DMS53 (cell line): ENCODE measurements at regions not wholly inside any gene's neighbourhood (a gene's known extent, or its start where the extent isn't known, plus 50 kb on each side); places are given as distances from the start of the nearest gene placed in this dataset.

Source experiments
- DNase-seq: peaks from one replicate; lab custom pipeline; 2025; lab: John Stamatoyannopoulos, UW

- no peak for DNase-seq
Measured at GRCh38 chr12:125573271-125573670, 508.0 kb downstream of the AACS start.

GRCh38 chr12:125577334-125577733 is 512.1 kb downstream of the AACS start:
- no peak for DNase-seq

- no peak for DNase-seq
Measured at GRCh38 chr12:125579916-125580315, 514.7 kb downstream of the AACS start.

GRCh38 chr12:125583071-125583470 is 517.8 kb downstream of the AACS start:
- no peak for DNase-seq

DNA sequence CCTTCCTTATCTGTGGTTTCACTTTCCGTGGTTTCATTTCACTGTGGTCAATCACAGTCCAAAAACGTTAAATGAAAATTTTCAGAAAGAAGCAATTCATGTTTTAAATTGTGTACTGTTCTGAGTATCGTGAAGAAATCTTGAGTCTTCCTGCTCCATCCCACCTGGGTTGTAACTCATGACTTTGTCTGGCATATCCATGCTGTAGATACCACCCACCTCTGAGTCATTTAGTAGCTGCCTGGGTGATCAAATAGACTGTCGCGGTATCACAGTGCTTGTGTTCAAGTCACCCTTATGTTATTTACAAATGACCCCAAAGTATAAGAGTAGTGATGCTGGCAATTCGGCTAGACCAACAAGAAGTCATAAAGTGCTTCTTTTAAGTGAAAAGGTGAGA is 521.2 kb downstream of the AACS start:
- no peak for DNase-seq

- DNase-seq: no peak
Measured at GRCh38 chr12:125593269-125593668, 528.0 kb downstream of the AACS start.

GRCh38 chr12:125604976-125605375 is 539.7 kb downstream of the AACS start:
- no peak for DNase-seq

DNA sequence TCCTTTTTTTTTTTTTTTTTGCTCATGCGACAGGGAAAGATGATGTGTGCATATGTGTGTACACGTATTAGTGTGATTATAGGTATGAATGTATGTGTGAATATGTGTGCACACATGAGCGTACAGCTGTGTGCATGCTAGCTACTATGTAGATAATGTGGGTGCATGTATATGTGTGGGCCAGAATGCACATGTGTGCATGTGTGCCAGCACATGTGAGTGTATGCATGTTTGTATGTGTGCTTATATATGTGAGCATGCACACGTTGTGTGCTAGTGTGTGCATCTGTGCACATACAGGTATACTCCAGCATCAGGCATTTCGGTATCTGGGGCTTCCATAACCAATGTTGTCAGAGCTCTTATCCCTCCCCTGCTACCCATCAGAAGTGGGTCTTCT is 541.1 kb downstream of the AACS start:
- DNase-seq: no peak

DNA sequence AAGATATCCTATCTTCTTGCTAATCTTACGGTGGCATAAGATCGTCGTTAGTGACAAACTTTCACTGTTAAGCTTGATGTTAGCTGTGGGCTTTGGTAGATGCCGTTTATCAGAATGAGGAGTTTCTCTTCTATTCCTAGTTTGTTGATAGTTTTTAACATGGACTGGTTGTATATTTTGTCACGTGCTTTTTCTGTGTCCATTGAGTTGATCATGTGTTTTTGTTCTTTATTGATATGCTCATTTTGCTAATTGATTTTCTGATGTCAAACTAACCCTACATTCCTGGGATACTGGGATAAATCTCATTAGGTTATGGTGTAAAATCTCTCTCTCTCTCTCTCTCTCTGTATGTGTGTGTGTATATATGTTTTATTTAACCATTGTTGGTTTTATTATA is 545.1 kb downstream of the AACS start:
- no peak for DNase-seq

DNA sequence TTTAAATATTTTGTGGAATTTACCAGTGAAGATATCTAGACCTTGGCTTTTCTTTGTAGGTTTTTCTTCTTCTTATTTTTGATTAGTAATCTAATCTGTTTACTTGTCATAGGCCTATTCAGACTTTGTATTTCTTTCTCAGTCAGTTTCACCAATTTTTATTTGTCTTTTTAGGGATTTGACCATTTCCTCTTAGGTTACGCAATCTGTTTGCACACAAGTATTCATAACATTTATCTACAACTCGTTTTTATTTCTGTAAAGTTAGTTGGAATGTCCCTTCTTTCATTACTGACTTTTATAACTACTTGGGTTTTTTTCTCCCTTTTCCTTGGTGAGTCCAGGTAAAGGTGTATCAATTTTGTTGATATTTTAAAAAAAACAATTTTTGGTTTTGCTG is 545.7 kb downstream of the AACS start:
- DNase-seq: no peak

- no peak for DNase-seq
Measured at GRCh38 chr12:125614058-125614457, 548.8 kb downstream of the AACS start.

GRCh38 chr12:125619723-125620122 is 554.5 kb downstream of the AACS start:
- DNase-seq: no peak

- DNase-seq: no peak
Measured at GRCh38 chr12:125633686-125634085, 568.5 kb downstream of the AACS start.

GRCh38 chr12:125634813-125635212 is 569.6 kb downstream of the AACS start:
- DNase-seq: no peak

DNA sequence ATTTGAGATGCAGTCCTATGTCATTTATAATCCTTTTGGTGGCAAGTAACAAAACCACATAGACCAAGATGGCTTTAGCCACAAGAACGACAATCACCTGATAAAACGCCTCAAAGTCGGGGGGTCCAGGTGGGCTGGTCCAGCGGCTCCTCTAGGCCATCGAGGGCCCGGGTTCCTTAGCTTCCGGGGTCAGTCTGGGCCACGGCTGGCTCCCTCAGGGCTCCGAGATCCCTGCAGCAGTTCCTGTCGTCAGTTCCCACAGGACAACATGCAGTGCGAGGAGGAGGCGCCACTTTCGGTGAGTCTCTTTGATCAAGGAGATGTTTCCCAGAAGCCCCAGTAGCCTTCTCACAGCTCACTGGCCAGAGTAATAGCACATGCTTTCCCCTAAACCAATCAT is 574.6 kb downstream of the AACS start:
- no peak for DNase-seq

- no peak for DNase-seq
Measured at GRCh38 chr12:125643055-125643454, 577.8 kb downstream of the AACS start.

GRCh38 chr12:125645724-125646123 is 580.5 kb downstream of the AACS start:
- DNase-seq: no peak

GRCh38 chr12:125650587-125650986 is 585.4 kb downstream of the AACS start:
- DNase-seq: peak; percentile 3

GRCh38 chr12:125651625-125652024 is 586.4 kb downstream of the AACS start:
- no peak for DNase-seq

DNA sequence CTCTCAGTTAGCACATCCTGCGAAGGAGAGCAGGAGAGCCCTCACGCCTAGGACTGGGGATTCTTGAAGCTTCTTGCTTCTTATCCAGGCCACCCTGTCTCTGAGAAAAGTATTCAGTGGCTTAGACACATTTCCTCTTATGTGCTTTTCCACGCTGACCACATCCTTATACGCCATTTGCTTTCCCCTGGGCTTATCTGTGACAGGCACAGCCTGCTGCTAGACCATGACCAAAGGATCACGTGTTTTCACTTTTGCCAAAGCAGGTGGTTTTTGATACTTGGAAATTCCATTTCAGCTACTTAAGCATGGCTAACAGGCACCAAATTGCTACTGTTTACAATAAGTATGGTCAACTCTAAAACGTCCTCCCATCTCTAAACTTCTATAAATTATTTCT is 587.4 kb downstream of the AACS start:
- no peak for DNase-seq

- DNase-seq: no peak
Measured at GRCh38 chr12:125657681-125658080, 592.4 kb downstream of the AACS start.

DNA sequence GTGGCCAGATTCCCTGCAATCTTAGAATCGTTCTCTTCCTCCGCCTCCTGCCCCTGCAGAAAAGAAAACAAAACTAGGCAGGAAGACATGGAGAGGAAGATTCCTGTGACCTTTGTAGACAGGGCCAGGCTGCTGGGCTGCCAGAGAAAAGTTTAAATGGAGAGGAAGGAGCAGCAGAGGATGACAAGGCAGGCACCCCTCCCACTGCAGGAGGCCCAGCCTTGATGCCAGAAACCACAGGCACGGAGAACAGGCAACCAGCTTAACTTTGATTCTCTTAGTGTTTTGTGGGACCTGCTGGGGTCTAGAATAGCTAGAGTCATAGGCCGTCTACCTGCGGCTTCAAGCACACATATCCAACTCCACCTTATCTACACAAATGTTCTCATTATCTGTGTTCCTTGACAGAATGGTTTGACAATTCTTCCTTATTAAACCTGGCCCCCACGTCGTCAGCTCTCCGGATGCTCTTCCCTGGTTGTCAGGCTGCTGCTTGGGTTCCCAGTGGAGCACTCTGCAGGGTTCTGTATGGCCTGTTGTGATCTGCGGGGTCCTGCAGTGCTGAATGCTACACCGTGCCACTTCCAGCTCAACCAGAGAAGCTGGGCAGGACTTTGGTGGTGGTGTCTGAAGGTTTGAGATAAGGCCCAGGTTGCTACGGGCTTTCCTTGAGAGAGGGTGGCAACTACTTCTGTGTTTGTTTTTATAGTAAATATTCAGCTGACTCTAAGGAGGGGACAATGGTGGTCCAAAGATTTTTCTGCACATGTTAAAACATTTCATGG is 609.5 kb downstream of the AACS start:
- DNase-seq: no peak

GRCh38 chr12:125676366-125676765 is 611.1 kb downstream of the AACS start:
- no peak for DNase-seq

- no peak for DNase-seq
Measured at GRCh38 chr12:125677829-125678228, 612.6 kb downstream of the AACS start.
